Type B pancreatic cell (in vitro differentiated cells): ENCODE measurements at regions not wholly inside any gene's neighbourhood (a gene's known extent, or its start where the extent isn't known, plus 50 kb on each side); places are given as distances from the start of the nearest gene placed in this dataset.
A peak's percentile ranks its signal among the peaks of the same experiment; 100 is the strongest.

Experiments
- DNase-seq: peaks from one replicate; pipeline ENCODE4 v3.0.0; 2021; ENCODE audit warnings: mixed read lengths; ENCODE audit not compliant: unreplicated experiment; ENCODE audit errors: extremely low spot score
- H3K27ac Mint-ChIP-seq: 2 replicates; pipeline ENCODE4 v1.8.0; 2021; ENCODE audit warnings: mild to moderate bottlenecking, mixed read lengths
- H3K27me3 Mint-ChIP-seq: 2 replicates; pipeline ENCODE4 v1.8.0; 2021; ENCODE audit warnings: mixed read lengths
- H3K36me3 Mint-ChIP-seq: 2 replicates; pipeline ENCODE4 v1.8.0; 2021; ENCODE audit warnings: mixed read lengths
- H3K4me1 Mint-ChIP-seq: one replicate; pipeline ENCODE4 v1.8.0; 2021; ENCODE audit warnings: mixed read lengths; ENCODE audit not compliant: unreplicated experiment
- H3K4me3 Mint-ChIP-seq: 2 replicates; pipeline ENCODE4 v1.8.0; 2021; ENCODE audit warnings: mild to moderate bottlenecking, mixed read lengths
- H3K9me3 Mint-ChIP-seq: 2 replicates; pipeline ENCODE4 v1.8.0; 2021; ENCODE audit warnings: mixed read lengths
- TF ChIP-seq, protein P1 (sequence below): fragments of 200-600 bp; sonication (generic); conservative IDR thresholded peaks from 2 replicates; pipeline ENCODE4 v1.5.0; 2021; ENCODE audit warnings: antibody characterized with exemption, mild to moderate bottlenecking

- Mint-ChIP-seq H3K4me3 (no peak overlapping the region), H3K9me3 (peaks cover 4% of the 10 kb centered on the region), H3K27ac (no peak overlapping the region), H3K36me3 (no peaks in the 10 kb centered on the region), H3K4me1 (no peaks in the 10 kb centered on the region), H3K27me3 (no peaks in the 10 kb centered on the region)
- TF ChIP-seq, protein P1, sequence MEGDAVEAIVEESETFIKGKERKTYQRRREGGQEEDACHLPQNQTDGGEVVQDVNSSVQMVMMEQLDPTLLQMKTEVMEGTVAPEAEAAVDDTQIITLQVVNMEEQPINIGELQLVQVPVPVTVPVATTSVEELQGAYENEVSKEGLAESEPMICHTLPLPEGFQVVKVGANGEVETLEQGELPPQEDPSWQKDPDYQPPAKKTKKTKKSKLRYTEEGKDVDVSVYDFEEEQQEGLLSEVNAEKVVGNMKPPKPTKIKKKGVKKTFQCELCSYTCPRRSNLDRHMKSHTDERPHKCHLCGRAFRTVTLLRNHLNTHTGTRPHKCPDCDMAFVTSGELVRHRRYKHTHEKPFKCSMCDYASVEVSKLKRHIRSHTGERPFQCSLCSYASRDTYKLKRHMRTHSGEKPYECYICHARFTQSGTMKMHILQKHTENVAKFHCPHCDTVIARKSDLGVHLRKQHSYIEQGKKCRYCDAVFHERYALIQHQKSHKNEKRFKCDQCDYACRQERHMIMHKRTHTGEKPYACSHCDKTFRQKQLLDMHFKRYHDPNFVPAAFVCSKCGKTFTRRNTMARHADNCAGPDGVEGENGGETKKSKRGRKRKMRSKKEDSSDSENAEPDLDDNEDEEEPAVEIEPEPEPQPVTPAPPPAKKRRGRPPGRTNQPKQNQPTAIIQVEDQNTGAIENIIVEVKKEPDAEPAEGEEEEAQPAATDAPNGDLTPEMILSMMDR, result no peak
- no peak for DNase-seq
Measured at GRCh38 chr13:22549126-22549525, 631.7 kb upstream of the SGCG start.

DNA sequence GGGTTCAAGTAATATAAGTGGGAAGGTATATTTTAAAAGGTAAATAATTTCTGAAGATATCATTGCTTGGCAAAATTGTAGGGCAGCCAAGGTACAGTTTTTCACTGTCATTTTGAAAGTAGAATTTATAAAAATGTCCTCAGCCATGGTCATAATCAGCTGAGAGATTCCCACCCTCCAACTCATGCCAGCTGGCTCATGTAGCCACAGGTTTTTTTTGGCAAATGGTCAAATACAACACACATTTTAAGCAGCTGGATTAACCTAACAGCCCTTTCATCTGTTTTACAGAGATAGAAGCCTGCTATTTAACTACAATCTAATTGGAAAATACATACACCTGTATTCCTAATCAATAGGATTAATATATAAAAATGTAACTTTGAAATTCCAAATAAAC lies 619.2 kb upstream of the SGCG start:
- DNase-seq, result no peak
- Mint-ChIP-seq H3K36me3 (no peaks in the 10 kb centered on the region), H3K4me1 (peaks cover 9% of the 10 kb centered on the region), H3K27ac (no peak overlapping the region), H3K27me3 (no peaks in the 10 kb centered on the region), H3K4me3 (no peak overlapping the region), H3K9me3 (peaks cover 7% of the 10 kb centered on the region)
- TF ChIP-seq, protein P1, result no peak

- H3K4me3 Mint-ChIP-seq, result peak overlapping the region; percentile 20
- no peaks in the 10 kb centered on the region for H3K27me3 Mint-ChIP-seq
- H3K27ac Mint-ChIP-seq, result no peak overlapping the region
- peaks cover 9% of the 10 kb centered on the region for H3K4me1 Mint-ChIP-seq
- no peaks in the 10 kb centered on the region for H3K36me3 Mint-ChIP-seq
- TF ChIP-seq, protein P1, result no peak
- no peak for DNase-seq
- peaks cover 4% of the 10 kb centered on the region for H3K9me3 Mint-ChIP-seq
Measured at GRCh38 chr13:22562116-22562515, 618.7 kb upstream of the SGCG start.

GRCh38 chr13:22563272-22563671 lies 617.5 kb upstream of the SGCG start:
- no peak for DNase-seq
- H3K27me3 Mint-ChIP-seq, result no peaks in the 10 kb centered on the region
- no peak overlapping the region for H3K27ac Mint-ChIP-seq
- peaks cover 4% of the 10 kb centered on the region for H3K9me3 Mint-ChIP-seq
- TF ChIP-seq, protein P1, result no peak
- H3K4me3 Mint-ChIP-seq, result no peak overlapping the region
- no peaks in the 10 kb centered on the region for H3K36me3 Mint-ChIP-seq
- H3K4me1 Mint-ChIP-seq, result peaks cover 9% of the 10 kb centered on the region

DNA sequence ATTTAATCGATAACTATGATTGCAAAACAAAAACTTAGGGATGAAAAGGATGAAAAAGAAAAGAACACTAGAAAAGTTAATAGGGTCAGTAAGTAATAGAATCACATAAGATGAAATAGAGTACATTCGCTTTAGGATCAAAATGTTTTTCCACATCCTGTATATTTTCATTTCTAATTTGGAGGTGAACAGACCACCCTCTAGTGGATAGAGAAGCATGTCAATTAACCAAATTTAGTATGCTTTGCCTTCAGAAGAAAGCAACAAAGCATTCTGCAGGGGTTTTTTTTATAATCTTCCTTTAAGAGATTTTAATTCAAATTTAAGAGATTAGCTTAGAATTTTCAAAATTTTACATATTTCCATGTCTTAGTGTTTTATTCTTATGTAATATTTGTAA lies 611.0 kb upstream of the SGCG start:
- no peak overlapping the region for H3K27ac Mint-ChIP-seq
- TF ChIP-seq, protein P1, result peak; percentile 47
- DNase-seq, result no peak
- H3K36me3 Mint-ChIP-seq, result no peaks in the 10 kb centered on the region
- H3K27me3 Mint-ChIP-seq, result no peaks in the 10 kb centered on the region
- H3K9me3 Mint-ChIP-seq, result peaks cover 3% of the 10 kb centered on the region
- no peak overlapping the region for H3K4me3 Mint-ChIP-seq
- H3K4me1 Mint-ChIP-seq, result no peaks in the 10 kb centered on the region

GRCh38 chr13:22589880-22590279 lies 590.9 kb upstream of the SGCG start:
- no peak for DNase-seq
- Mint-ChIP-seq H3K36me3 (no peaks in the 10 kb centered on the region), H3K4me3 (no peak overlapping the region), H3K27me3 (no peaks in the 10 kb centered on the region), H3K4me1 (no peaks in the 10 kb centered on the region), H3K9me3 (peaks cover 11% of the 10 kb centered on the region), H3K27ac (no peak overlapping the region)
- TF ChIP-seq, protein P1, result no peak
